Endothelial cell of umbilical vein (primary cell): ENCODE measurements at regions not wholly inside any gene's neighbourhood (a gene's known extent, or its start where the extent isn't known, plus 50 kb on each side); places are given as distances from the start of the nearest gene placed in this dataset.

Experiments used
- BruUV-seq: library from RNA; stranded (reverse); fragments of 400-500 nt; replicated peaks from 2 replicates; lab custom pipeline; 2021; lab: Mats Ljungman, UMichigan
- CTCF ChIA-PET: fragments of 300-600, 350-600 bp; sonication (Branson Sonifier 250); formaldehyde crosslinking; loops from one replicate; lab custom pipeline; 2021; ENCODE audit warnings: antibody characterized with exemption, inconsistent platforms; lab: Charles Lee
- POLR2A ChIA-PET: fragments of 300-600, 350-600 bp; sonication (Branson Sonifier 250); formaldehyde crosslinking; loops from one replicate; lab custom pipeline; 2021; ENCODE audit warnings: antibody characterized with exemption, inconsistent platforms; lab: Charles Lee
- DNase-seq: peaks from one replicate; pipeline ENCODE4 v3.0.0-alpha.2; 2011; ENCODE audit warnings: low read depth, low spot score
- FAIRE-seq: peaks from 2 replicates; lab custom pipeline; 2011; peaks lifted over from hg19 to GRCh38; lab: Jason Lieb, UNC
- H2AFZ ChIP-seq: 2 replicates; pipeline ENCODE4 v1.6.0; 2012; ENCODE audit warnings: low read depth, low read length, control low read depth, inconsistent platforms
- H3K27ac ChIP-seq: 2 replicates; pipeline ENCODE4 v1.5.1; 2011; ENCODE audit warnings: low read depth, mild to moderate bottlenecking, control low read depth, low read length, moderate library complexity; ENCODE audit not compliant: insufficient read depth
- H3K27me3 ChIP-seq, 2 experiments: 2 replicates each; pipeline versions ENCODE4 v1.6.0 to v1.6.1; 2011; ENCODE audit warnings: low read length in 2 of 2, mixed read lengths in 1 of 2; ENCODE audit not compliant: control insufficient read depth in 2 of 2, insufficient read depth in 2 of 2
- H3K36me3 ChIP-seq, 2 experiments: 2 replicates in 1 of 2; 3 replicates in 1 of 2; pipeline ENCODE4 v1.5.1; 2011; ENCODE audit warnings: low read length in 2 of 2, mild to moderate bottlenecking in 1 of 2, moderate library complexity in 1 of 2; ENCODE audit not compliant: control insufficient read depth in 2 of 2, insufficient read depth in 2 of 2; ENCODE audit errors: extremely low read depth in 1 of 2
- H3K4me1 ChIP-seq: 3 replicates; pipeline ENCODE4 v1.5.1; 2011; ENCODE audit warnings: mild to moderate bottlenecking, low read length; ENCODE audit not compliant: control insufficient read depth, insufficient read depth; ENCODE audit errors: extremely low read depth
- H3K4me2 ChIP-seq: 2 replicates; pipeline ENCODE4 v1.6.1; 2011; ENCODE audit warnings: low read length, control low read depth, mixed read lengths; ENCODE audit not compliant: insufficient read depth
- H3K4me3 ChIP-seq, 3 experiments: fragments of 200-600 bp in 1 of 3; sonication (generic), shearing (Covaris generic) in 1 of 3; replicated peaks in 1 of 3; 2 replicates each; pipeline ENCODE4 v1.5.1; 2011 to 2016; ENCODE audit warnings: control low read depth in 3 of 3, low read length in 3 of 3, mild to moderate bottlenecking in 2 of 3, inconsistent platforms in 1 of 3, low read depth in 1 of 3, moderate library complexity in 1 of 3; ENCODE audit not compliant: insufficient read depth in 1 of 3
- H3K79me2 ChIP-seq: 2 replicates; pipeline ENCODE4 v1.6.0; 2012; ENCODE audit warnings: low read length, inconsistent platforms; ENCODE audit not compliant: control insufficient read depth, insufficient read depth
- H3K9ac ChIP-seq: replicated peaks from 2 replicates; pipeline ENCODE3; 2011; ENCODE audit warnings: low read length, control low read depth; ENCODE audit not compliant: insufficient read depth; ENCODE audit errors: extremely low read depth
- H3K9me1 ChIP-seq: replicated peaks from 3 replicates; pipeline ENCODE4 v1.6.0; 2011; ENCODE audit warnings: mild to moderate bottlenecking, low read length; ENCODE audit not compliant: control insufficient read depth, insufficient read depth; ENCODE audit errors: extremely low read depth
- H3K9me3 ChIP-seq: replicated peaks from 2 replicates; pipeline ENCODE4 v1.5.1; 2012; ENCODE audit warnings: low read length, inconsistent platforms; ENCODE audit not compliant: control insufficient read depth, insufficient read depth
- H4K20me1 ChIP-seq: replicated peaks from 2 replicates; pipeline ENCODE3; 2011; ENCODE audit warnings: mild to moderate bottlenecking, low read length; ENCODE audit not compliant: control insufficient read depth, insufficient read depth; ENCODE audit errors: extremely low read depth
- CTCF ChIP-seq, 2 donors: IDR thresholded peaks; 1 replicate in 1 of 2; 2 replicates in 1 of 2; pipeline ENCODE4 v1.5.1; 2011; ENCODE audit warnings: low read length in 2 of 2, mild to moderate bottlenecking in 2 of 2, moderate library complexity in 2 of 2, control low read depth in 1 of 2, inconsistent platforms in 1 of 2, low read depth in 1 of 2; ENCODE audit not compliant: insufficient read depth in 1 of 2; ENCODE audit errors: extremely low read depth in 1 of 2
- EZH2 ChIP-seq: IDR thresholded peaks from 2 replicates; pipeline ENCODE4 v1.6.1; 2012; ENCODE audit warnings: borderline replicate concordance, low read depth, mild to moderate bottlenecking, moderate library complexity, low read length, inconsistent platforms; ENCODE audit not compliant: severe bottlenecking
- FOS ChIP-seq: IDR thresholded peaks from 2 replicates; pipeline ENCODE4 v1.6.1; 2011; ENCODE audit warnings: mild to moderate bottlenecking, low read length, moderate library complexity, borderline replicate concordance; ENCODE audit not compliant: insufficient read depth
- GATA2 ChIP-seq: IDR thresholded peaks from 2 replicates; pipeline ENCODE4 v1.7.0; 2011; ENCODE audit warnings: low read depth, mild to moderate bottlenecking, moderate library complexity, mixed read lengths, low read length; ENCODE audit not compliant: insufficient read length, insufficient read depth
- JUN ChIP-seq: IDR thresholded peaks from 2 replicates; pipeline ENCODE4 v1.6.1; 2011; ENCODE audit warnings: borderline replicate concordance, low read depth; ENCODE audit not compliant: insufficient read length, insufficient read depth
- MAX ChIP-seq: IDR thresholded peaks from 2 replicates; pipeline ENCODE4 v1.6.1; 2011; ENCODE audit not compliant: insufficient read depth, insufficient read length
- MYC ChIP-seq: IDR thresholded peaks from one replicate; pipeline ENCODE4 v1.6.1; 2011; ENCODE audit warnings: mild to moderate bottlenecking, low read depth, low read length
- POLR2A ChIP-seq: IDR thresholded peaks from 2 replicates; pipeline ENCODE4 v1.6.1; 2012; ENCODE audit warnings: low read depth, mild to moderate bottlenecking, control low read depth, low read length
- POLR2AphosphoS5 ChIP-seq: IDR thresholded peaks from 2 replicates; pipeline ENCODE4 v1.6.1; 2012; ENCODE audit warnings: low read depth, mild to moderate bottlenecking, control low read depth, low read length, moderate library complexity; ENCODE audit not compliant: insufficient read depth
- dilution Hi-C: fragments of 300-500 bp; cut with MboI; formaldehyde crosslinking; loops from one replicate; pipeline ENCODE4 v1.15.0; 2019; ENCODE audit warnings: low sequenced_read_pairs; ENCODE audit not compliant: extremely low pct_ligation_motif_present
- intact Hi-C: fragments of 100-400 bp; cut with micrococcal nuclease; formaldehyde crosslinking; loops from one replicate; pipeline ENCODE4 v1.10.0; 2022

- Histone ChIP-seq H3K4me3 (no peak overlapping the region), H3K27ac (no peak overlapping the region), H4K20me1 (no peaks in the 10 kb centered on the region), H3K9me1 (no peaks in the 10 kb centered on the region), H3K27me3 (no peaks in the 10 kb centered on the region), H3K4me2 (no peak overlapping the region), H3K4me1 (no peaks in the 10 kb centered on the region), H3K79me2 (no peaks in the 10 kb centered on the region), H3K9ac (no peak overlapping the region), H3K9me3 (peaks cover 2% of the 10 kb centered on the region), H3K36me3 (no peaks in the 10 kb centered on the region), H2AFZ (no peak overlapping the region)
- BruUV-seq, result no TSS peak
- CTCF ChIA-PET, result no interaction called here
- intact Hi-C loops, result no loop called here
- dilution Hi-C loops, result no loop called here
- POLR2A ChIA-PET, result no interaction called here
- no peak for FAIRE-seq
- DNase-seq, result no peak
- TF ChIP-seq POLR2A (no peak), EZH2 (no peak), MYC (no peak), JUN (no peak)
Observed at GRCh38 chr2:2735041-2735440, 404.0 kb upstream of the MYT1L start.

DNA sequence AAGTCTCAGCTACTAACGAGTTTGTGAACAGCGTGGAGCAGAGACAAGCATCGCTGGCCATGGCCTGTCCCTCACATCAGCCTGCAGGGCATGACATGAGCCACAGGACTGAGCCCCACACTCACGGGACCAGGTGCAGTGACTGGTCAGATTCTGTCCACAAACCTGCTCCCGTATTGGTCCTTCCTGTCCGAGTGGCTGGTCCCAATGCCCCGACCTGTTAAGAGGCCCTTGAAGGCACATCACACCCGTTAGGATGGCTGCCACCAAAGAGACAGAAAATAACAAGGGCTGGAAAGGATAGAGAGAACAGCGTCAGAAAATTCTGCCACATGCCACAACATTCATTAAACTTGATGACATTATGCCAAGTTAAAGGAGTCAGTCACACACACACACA, 403.2 kb upstream of the MYT1L start:
- H3K79me2 ChIP-seq, result no peaks in the 10 kb centered on the region
- intact Hi-C loops (no loop called here), dilution Hi-C loops (no loop called here)
- H2AFZ ChIP-seq, result no peak overlapping the region
- H3K4me3 ChIP-seq, result no peak overlapping the region
- H3K36me3 ChIP-seq, result no peaks in the 10 kb centered on the region
- no peaks in the 10 kb centered on the region for H3K4me1 ChIP-seq
- H3K4me2 ChIP-seq, result no peak overlapping the region
- TF ChIP-seq MAX (no peak), POLR2A (no peak), GATA2 (no peak), POLR2AphosphoS5 (no peak), EZH2 (no peak), MYC (no peak), CTCF (IDR thresholded peaks at IDR 0.05; ENCODE audit: extremely low read depth in 1 of 2, insufficient read depth in 1 of 2, low read depth in 1 of 2, low read length in 2 of 2) (no peak), JUN (no peak), FOS (no peak)
- POLR2A ChIA-PET, result no interaction called here
- no peak overlapping the region for H3K9ac ChIP-seq
- H4K20me1 ChIP-seq, result no peaks in the 10 kb centered on the region
- no TSS peak for BruUV-seq
- H3K27me3 ChIP-seq, result no peaks in the 10 kb centered on the region
- CTCF ChIA-PET, result no interaction called here
- DNase-seq (no peak), FAIRE-seq (no peak)
- H3K9me1 ChIP-seq, result no peaks in the 10 kb centered on the region
- H3K9me3 ChIP-seq, result peaks cover 2% of the 10 kb centered on the region
- no peak overlapping the region for H3K27ac ChIP-seq
